ENCODE measurements at regions not wholly inside any gene's neighbourhood (a gene's known extent, or its start where the extent isn't known, plus 50 kb on each side); places are given as distances from the start of the nearest gene placed in this dataset.

GRCh38 chr6:2448826-2449571 is 203.6 kb upstream of the GMDS start:
- Histone ChIP-seq H3K4me3 (no peak overlapping the region), H3K27me3 (no peaks in the 10 kb centered on the region), H3K27ac (no peak overlapping the region), H3K36me3 (no peaks in the 10 kb centered on the region), H3K9me3 (no peaks in the 10 kb centered on the region), H3K4me1 (ENCODE audit: insufficient read depth) (no peaks in the 10 kb centered on the region)
- WGBS, 3 donors, result 48 to 56% (median 51%) methylated on average over 22 of the region's 22 CpGs
- intact Hi-C loops (cut with DNase I), result no loop called here
- no peak for DNase-seq
- TF ChIP-seq, protein P1, sequence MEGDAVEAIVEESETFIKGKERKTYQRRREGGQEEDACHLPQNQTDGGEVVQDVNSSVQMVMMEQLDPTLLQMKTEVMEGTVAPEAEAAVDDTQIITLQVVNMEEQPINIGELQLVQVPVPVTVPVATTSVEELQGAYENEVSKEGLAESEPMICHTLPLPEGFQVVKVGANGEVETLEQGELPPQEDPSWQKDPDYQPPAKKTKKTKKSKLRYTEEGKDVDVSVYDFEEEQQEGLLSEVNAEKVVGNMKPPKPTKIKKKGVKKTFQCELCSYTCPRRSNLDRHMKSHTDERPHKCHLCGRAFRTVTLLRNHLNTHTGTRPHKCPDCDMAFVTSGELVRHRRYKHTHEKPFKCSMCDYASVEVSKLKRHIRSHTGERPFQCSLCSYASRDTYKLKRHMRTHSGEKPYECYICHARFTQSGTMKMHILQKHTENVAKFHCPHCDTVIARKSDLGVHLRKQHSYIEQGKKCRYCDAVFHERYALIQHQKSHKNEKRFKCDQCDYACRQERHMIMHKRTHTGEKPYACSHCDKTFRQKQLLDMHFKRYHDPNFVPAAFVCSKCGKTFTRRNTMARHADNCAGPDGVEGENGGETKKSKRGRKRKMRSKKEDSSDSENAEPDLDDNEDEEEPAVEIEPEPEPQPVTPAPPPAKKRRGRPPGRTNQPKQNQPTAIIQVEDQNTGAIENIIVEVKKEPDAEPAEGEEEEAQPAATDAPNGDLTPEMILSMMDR (IDR thresholded peaks at IDR 0.05), result no peak
- TF ChIP-seq EP300 (IDR thresholded peaks at IDR 0.05), result no peak
- no peak for TF ChIP-seq POLR2A (IDR thresholded peaks at IDR 0.05)

- Histone ChIP-seq H3K27ac (no peak overlapping the region), H3K9me3 (no peaks in the 10 kb centered on the region), H3K27me3 (no peaks in the 10 kb centered on the region), H3K4me3 (no peak overlapping the region), H3K4me1 (ENCODE audit: insufficient read depth) (no peaks in the 10 kb centered on the region), H3K36me3 (no peaks in the 10 kb centered on the region)
- intact Hi-C loops (cut with DNase I), result no loop called here
- WGBS, 3 donors, result 64 to 75% (median 69%) methylated on average over 3 of the region's 3 CpGs
- TF ChIP-seq, protein P1 (IDR thresholded peaks at IDR 0.05), result no peak
- TF ChIP-seq EP300 (IDR thresholded peaks at IDR 0.05), result no peak
- TF ChIP-seq POLR2A (IDR thresholded peaks at IDR 0.05), result no peak
- DNase-seq, result no peak
Measured at GRCh38 chr6:2447931-2448330, 202.5 kb upstream of the GMDS start.

GRCh38 chr6:2447318-2447920 is 202.0 kb upstream of the GMDS start:
- no peak for DNase-seq
- H3K9me3 ChIP-seq, result no peaks in the 10 kb centered on the region
- no peak overlapping the region for H3K4me3 ChIP-seq
- TF ChIP-seq POLR2A (IDR thresholded peaks at IDR 0.05), result no peak
- no peaks in the 10 kb centered on the region for H3K4me1 ChIP-seq (ENCODE audit: insufficient read depth)
- H3K27me3 ChIP-seq, result no peaks in the 10 kb centered on the region
- no peaks in the 10 kb centered on the region for H3K36me3 ChIP-seq
- no peak overlapping the region for H3K27ac ChIP-seq
- intact Hi-C loops (cut with DNase I), result no loop called here
- 83 to 85% (median 84%) methylated on average over 4 of the region's 4 CpGs for WGBS, 3 donors

DNA sequence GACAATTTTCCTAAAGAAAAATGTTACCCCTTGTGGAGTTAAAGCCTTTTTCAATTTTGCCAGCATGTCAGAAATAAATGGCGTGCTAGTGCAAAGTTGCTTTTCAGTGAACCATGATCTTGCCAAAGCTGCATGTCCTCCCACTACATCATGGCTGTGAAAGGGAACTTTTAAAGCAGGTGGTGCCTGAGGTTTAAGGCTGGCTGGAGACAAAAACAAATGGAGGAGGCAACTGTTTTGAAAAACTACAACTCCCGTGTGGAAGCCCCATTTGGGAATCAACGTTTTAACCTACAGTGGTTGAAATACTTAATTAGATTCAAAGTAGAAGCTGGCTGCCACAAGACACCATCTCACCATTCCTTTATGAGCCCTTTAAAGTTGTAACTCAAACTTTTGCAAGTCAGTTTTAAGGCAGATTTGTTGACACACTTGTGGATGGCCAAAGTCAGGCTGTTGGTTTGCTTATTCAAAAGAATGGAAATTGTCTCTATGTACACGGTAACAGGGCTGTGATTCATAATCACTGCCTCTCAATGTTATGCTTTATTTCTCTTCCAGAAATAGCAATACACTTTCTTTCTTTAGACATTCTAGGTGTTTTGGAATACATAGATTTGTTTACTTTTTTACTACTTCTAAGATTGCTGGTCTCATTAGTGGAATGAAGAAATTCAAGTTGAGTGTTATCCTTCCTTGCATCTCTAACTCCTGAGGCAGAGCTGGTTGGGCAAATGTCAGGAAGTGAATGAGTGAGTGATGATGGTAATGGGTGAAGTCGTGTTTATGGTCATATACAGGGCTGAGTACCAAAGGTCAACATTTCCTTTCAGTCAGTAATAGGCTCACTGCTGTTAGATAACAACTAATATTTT is 196.4 kb upstream of the GMDS start:
- no peaks in the 10 kb centered on the region for H3K4me1 ChIP-seq (ENCODE audit: insufficient read depth)
- intact Hi-C loops (cut with DNase I), result no loop called here
- no peaks in the 10 kb centered on the region for H3K27me3 ChIP-seq
- H3K4me3 ChIP-seq, result no peak overlapping the region
- TF ChIP-seq, protein P1 (IDR thresholded peaks at IDR 0.05), result no peak
- TF ChIP-seq POLR2A (IDR thresholded peaks at IDR 0.05), result no peak
- TF ChIP-seq EP300 (IDR thresholded peaks at IDR 0.05), result no peak
- no peaks in the 10 kb centered on the region for H3K9me3 ChIP-seq
- H3K36me3 ChIP-seq, result no peaks in the 10 kb centered on the region
- 32 to 47% (median 36%) methylated on average over 5 of the region's 5 CpGs for WGBS, 3 donors
- DNase-seq, result no peak
- no peak overlapping the region for H3K27ac ChIP-seq
